Stimulated activated CD4-positive, alpha-beta T cell treated with anti-CD3 and anti-CD28 coated beads, Interleukin-12 subunit alpha, Interleukin-12 subunit beta, amount 100 ng/mL, for 4 hours (primary cell): ENCODE measurements at regions not wholly inside any gene's neighbourhood (a gene's known extent, or its start where the extent isn't known, plus 50 kb on each side); places are given as distances from the start of the nearest gene placed in this dataset.

ENCODE experiments used
- DNase-seq: peaks from one replicate; pipeline ENCODE4 v3.0.0-alpha.2; 2020

GRCh38 chr2:217399291-217399690 is 539.4 kb upstream of the TNP1 start:
- DNase-seq, result no peak

- no peak for DNase-seq
Measured at GRCh38 chr2:217398860-217399259, 539.0 kb upstream of the TNP1 start.

DNA sequence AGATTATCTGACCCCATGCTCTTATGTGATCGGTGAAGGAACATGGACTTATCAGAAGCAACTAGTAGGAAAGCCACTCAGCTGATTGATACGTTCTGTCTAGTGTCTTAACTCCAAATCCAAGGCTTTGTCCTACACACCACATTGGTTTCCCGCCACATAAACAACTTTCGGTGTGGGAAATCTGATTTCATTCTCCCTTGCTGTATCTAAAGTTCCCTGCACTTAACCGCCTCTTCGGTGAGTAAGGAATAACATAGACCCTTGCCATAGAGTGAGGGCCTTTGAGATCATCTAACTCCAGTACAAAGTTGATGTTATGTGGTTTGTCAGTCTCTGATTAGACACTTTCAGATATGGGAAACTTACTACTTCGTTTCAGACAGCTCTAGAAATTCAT is 538.2 kb upstream of the TNP1 start:
- no peak for DNase-seq

DNA sequence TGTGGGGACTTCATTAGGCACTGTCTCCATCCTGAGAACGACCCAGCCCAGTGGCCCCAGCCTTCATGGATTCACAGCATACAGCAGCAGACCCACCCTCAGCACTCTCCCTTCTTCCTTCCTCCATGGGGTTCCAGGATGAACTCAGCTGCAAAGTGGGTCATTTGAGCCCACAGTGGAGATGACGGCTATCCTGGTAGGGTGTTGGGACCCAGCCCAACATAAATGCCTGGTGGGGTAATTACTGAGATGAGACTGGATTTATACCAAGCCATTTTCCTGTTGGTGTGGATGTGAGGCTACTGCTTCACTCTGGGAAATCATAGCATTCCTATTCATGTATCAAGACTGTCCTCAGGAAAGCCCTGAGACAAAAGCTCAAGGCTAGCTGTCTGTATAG is 536.7 kb upstream of the TNP1 start:
- no peak for DNase-seq

- no peak for DNase-seq
Measured at GRCh38 chr2:217396165-217396564, 536.3 kb upstream of the TNP1 start.

GRCh38 chr2:217394510-217395351 is 534.9 kb upstream of the TNP1 start:
- no peak for DNase-seq

DNA sequence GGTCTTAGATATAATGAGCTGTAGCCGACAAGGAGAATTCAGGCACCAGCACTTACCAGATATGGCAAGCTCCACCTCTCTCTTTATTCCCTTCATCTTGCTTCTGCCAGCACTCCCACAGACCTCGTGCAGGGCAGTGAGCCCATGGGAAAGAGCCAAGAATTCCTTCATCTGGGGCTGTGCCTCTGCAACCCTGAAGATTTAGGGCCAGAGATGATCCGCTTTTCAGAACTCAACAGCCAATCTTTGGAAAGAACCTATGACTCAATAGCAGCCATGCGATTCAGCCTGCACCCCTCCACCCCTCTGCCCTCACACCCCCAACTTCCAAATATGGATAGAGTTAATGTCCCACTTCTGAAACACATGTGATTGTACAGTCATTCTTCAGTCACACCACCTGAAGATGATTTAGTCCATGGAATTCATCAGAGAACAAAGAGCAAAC is 533.7 kb upstream of the TNP1 start:
- DNase-seq, result no peak

DNA sequence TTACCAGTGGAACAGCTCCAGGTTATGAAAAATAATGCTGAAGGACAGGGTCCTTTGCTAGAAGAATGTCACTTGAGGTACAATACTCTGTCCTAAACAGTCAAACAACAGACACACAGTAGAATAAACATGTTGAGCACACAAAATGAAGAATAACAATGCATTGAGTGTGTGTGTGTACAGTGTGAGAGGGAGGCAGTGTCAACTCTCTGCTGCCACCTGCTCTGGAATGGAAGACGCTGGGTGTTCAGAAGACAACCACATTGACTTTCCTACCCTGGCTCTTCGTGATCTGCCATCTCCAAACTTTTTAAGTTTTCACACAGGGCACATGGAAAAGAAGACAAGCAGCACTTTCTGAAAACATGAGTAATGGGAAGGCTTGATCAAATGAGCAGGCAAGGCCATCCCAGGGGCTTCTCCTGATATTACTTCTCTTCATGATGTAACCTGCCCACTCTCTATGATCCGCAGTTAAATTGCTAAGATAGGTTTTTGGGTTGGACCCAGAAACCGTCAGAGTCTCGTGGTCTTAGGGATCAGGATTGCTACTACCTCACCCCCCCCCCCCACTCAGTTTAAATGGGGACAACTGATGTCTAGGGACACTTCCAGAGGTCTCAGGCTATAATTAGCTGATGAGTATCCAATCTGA is 533.2 kb upstream of the TNP1 start:
- DNase-seq, result no peak

GRCh38 chr2:217387776-217388387 is 528.0 kb upstream of the TNP1 start:
- no peak for DNase-seq

DNA sequence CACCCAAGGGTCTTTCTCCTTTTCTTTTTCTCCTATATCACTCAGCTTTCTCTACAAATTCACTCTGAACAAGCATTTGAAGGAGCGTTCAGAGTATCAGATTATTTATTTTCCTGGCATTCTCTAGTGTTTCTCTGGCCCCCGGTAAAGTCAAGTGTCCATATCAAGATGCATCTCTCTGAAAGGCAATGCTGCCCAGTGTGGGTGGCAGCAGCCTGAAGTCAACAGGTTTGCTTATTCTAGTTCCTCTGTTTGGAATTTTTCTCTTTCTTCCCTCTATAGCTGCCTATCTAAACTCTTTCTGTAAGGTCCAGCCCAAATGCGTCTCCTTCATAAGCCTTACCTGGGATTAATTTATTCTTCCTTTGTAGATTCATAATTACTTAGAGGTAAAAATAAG is 526.2 kb upstream of the TNP1 start:
- no peak for DNase-seq

- no peak for DNase-seq
Measured at GRCh38 chr2:217383620-217384019, 523.8 kb upstream of the TNP1 start.

DNA sequence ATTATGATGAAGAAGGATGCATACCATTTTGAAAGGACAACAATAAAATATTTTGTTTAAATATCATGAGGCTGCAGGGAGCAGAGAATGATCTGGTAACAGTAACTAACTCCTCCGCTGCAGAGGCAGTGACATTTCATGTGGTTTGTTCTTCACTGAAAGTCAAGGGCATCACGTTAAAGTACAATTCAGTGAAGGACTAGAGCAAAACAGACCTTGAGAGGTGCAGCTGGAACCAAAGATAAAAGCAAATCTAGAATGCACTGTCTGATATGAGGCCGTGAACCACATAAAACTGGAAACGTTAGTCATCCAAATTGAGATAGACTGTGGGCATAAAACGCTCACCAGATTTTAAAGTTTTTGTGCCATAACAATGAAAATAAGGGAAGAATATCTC is 522.9 kb upstream of the TNP1 start:
- DNase-seq, result no peak

DNA sequence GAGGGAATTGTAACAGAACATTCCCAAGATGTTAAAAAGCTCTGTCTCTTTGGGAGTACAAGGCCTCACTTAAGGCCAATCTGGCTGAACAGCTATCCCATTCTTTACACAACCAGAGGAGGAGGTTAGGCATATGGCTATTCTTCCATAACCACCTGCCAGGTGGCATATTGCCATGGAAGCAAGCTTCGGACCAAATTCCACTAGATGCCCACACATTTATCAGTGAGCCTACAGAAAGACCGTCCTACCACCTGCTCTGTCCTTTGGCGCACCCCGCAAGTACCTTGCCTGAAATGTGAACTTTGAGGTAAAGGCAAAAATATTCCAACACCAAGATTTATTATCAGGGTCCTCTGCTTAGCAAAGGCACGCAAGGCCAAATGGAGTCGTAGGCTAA is 519.9 kb upstream of the TNP1 start:
- DNase-seq, result no peak

DNA sequence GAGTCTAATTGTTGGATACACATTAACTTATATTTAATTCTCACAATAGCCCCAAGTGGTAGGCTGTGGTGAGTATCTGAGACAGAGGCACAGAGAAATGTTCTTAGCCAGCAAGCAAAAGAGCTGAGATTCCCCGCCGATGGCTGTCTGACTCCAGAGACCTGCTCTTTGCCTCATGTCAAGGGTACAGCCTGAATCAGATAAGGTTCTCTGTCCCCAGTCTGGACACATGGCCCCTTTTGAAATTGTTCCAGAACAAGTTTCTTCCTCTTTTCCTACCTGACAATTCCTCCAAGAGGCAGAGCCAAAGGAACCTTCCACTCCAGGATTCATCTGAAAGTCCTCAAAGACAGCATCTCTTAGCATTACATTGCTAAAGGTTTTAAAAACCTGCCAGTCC is 512.9 kb upstream of the TNP1 start:
- DNase-seq, result no peak

GRCh38 chr2:217371781-217372213 is 511.9 kb upstream of the TNP1 start:
- no peak for DNase-seq

- DNase-seq, result no peak
Measured at GRCh38 chr2:217370391-217370790, 510.5 kb upstream of the TNP1 start.

GRCh38 chr2:217367464-217367863 is 507.6 kb upstream of the TNP1 start:
- DNase-seq, result no peak

- DNase-seq, result no peak
Measured at GRCh38 chr2:217366966-217367365, 507.1 kb upstream of the TNP1 start.

GRCh38 chr2:217366266-217366895 is 506.5 kb upstream of the TNP1 start:
- no peak for DNase-seq

GRCh38 chr2:217365656-217366055 is 505.8 kb upstream of the TNP1 start:
- DNase-seq, result no peak

- DNase-seq, result no peak
Measured at GRCh38 chr2:217364224-217364623, 504.4 kb upstream of the TNP1 start.

- no peak for DNase-seq
Measured at GRCh38 chr2:217363470-217363869, 503.6 kb upstream of the TNP1 start.

GRCh38 chr2:217362710-217363109 is 502.8 kb upstream of the TNP1 start:
- no peak for DNase-seq

- no peak for DNase-seq
Measured at GRCh38 chr2:217362286-217362685, 502.4 kb upstream of the TNP1 start.
